GM12801 (cell line): ENCODE measurements at regions not wholly inside any gene's neighbourhood (a gene's known extent, or its start where the extent isn't known, plus 50 kb on each side); places are given as distances from the start of the nearest gene placed in this dataset.

Experiments used
- CTCF ChIP-seq: IDR thresholded peaks from one replicate; pipeline ENCODE4 v1.5.1; 2011; ENCODE audit warnings: control low read depth; ENCODE audit not compliant: insufficient read length; ENCODE audit errors: extremely low read depth

GRCh38 chr3:159841766-159842165, 146.9 kb upstream of the IL12A start:
- no peak for TF ChIP-seq CTCF

- no peak for TF ChIP-seq CTCF
These were observed 144.6 kb upstream of the IL12A start for GRCh38 chr3:159843840-159844730.

- no peak for TF ChIP-seq CTCF
These were observed 143.8 kb upstream of the IL12A start for GRCh38 chr3:159844801-159845261.

GRCh38 chr3:159845737-159846136, 142.9 kb upstream of the IL12A start:
- TF ChIP-seq CTCF: no peak

- no peak for TF ChIP-seq CTCF
These were observed 142.4 kb upstream of the IL12A start for GRCh38 chr3:159846255-159846654.

GRCh38 chr3:159848348-159849118, 140.1 kb upstream of the IL12A start:
- TF ChIP-seq CTCF: no peak

GRCh38 chr3:159850481-159850880, 138.2 kb upstream of the IL12A start:
- no peak for TF ChIP-seq CTCF
